ENCODE measurements at regions not wholly inside any gene's neighbourhood (a gene's known extent, or its start where the extent isn't known, plus 50 kb on each side); places are given as distances from the start of the nearest gene placed in this dataset.

- no peaks in the 10 kb centered on the region for H3K4me1 ChIP-seq (ENCODE audit: insufficient read depth, low read length)
- intact Hi-C loops (cut with micrococcal nuclease; ENCODE audit: unreplicated experiment), result no loop called here
- TF ChIP-seq ZSCAN22 (CRISPR knock-in tag; IDR thresholded peaks at IDR 0.05), result peak; percentile 88
- TF ChIP-seq EZH2 (conservative IDR thresholded peaks at IDR 0.05; ENCODE audit: low read depth, low read length), result no peak
- TF ChIP-seq ATF1 (CRISPR knock-in tag; IDR thresholded peaks at IDR 0.05), result no peak
- no peaks in the 10 kb centered on the region for H3K79me2 ChIP-seq (ENCODE audit: insufficient read depth, low read length)
- no peaks in the 10 kb centered on the region for H3K9me3 ChIP-seq (ENCODE audit: low read length)
- BruUV-seq (replicated peaks), result no TSS peak
- H4K20me1 ChIP-seq (ENCODE audit: insufficient read depth, low read length), result no peaks in the 10 kb centered on the region
- ChIA-PET POLR2A (no interaction called here), CTCF (ENCODE audit: low intra/inter-chr PET ratio, low total read pairs) (no interaction called here)
- DNase-seq (ENCODE audit: low spot score) (no peak), ATAC-seq (no peak; the same call in 1 of the 3 replicates), FAIRE-seq (no peak)
- no peak overlapping the region for H3K4me2 ChIP-seq (ENCODE audit: low read depth, low read length)
- H3K9ac ChIP-seq (ENCODE audit: insufficient read depth, low read depth, low read length), result no peak overlapping the region
- peaks cover 0 to 18% of the 10 kb centered on the region in 2 experiments; a peak in 2 of 5 replicates for H3K27me3 ChIP-seq (ENCODE audit: control insufficient read depth in 1 of 2, insufficient read depth in 2 of 2, low read length in 2 of 2)
- no peak overlapping the region for H3K4me3 ChIP-seq (replicated peaks in 1 of 3; ENCODE audit: insufficient read depth in 1 of 3, low read depth in 2 of 3, low read length in 3 of 3)
- no peak overlapping the region for H3K27ac ChIP-seq (ENCODE audit: extremely low read length, insufficient read depth, low read length)
- WGBS (ENCODE audit: low lambda C conversion rate), result 28% methylated on average over 9 of the region's 9 CpGs
- in situ Hi-C loops (cut with HindIII; ENCODE audit: extremely low pct_ligation_motif_present, low pct_unique_long_range_greater_than_20kb), result no loop called here
- no peak overlapping the region for H2AFZ ChIP-seq (ENCODE audit: low read length)
- no peaks in the 10 kb centered on the region for H3K36me3 ChIP-seq (replicated peaks in 1 of 2; ENCODE audit: control insufficient read depth in 1 of 2, insufficient read depth in 2 of 2, low read length in 2 of 2)
Observed at GRCh38 chrX:1894026-1894294, 279.1 kb downstream of the ASMT start.

GRCh38 chrX:1894740-1895139 is 279.9 kb downstream of the ASMT start:
- H4K20me1 ChIP-seq (ENCODE audit: insufficient read depth, low read length), result no peaks in the 10 kb centered on the region
- H3K79me2 ChIP-seq (ENCODE audit: insufficient read depth, low read length), result no peaks in the 10 kb centered on the region
- no peak overlapping the region for H3K4me3 ChIP-seq (replicated peaks in 1 of 3; ENCODE audit: insufficient read depth in 1 of 3, low read depth in 2 of 3, low read length in 3 of 3)
- intact Hi-C loops (cut with micrococcal nuclease; ENCODE audit: unreplicated experiment), result no loop called here
- no peaks in the 10 kb centered on the region for H3K9me3 ChIP-seq (ENCODE audit: low read length)
- 40% methylated on average over 17 of the region's 17 CpGs for WGBS (ENCODE audit: low lambda C conversion rate)
- H3K27ac ChIP-seq (ENCODE audit: extremely low read length, insufficient read depth, low read length), result no peak overlapping the region
- H3K36me3 ChIP-seq (replicated peaks in 1 of 2; ENCODE audit: control insufficient read depth in 1 of 2, insufficient read depth in 2 of 2, low read length in 2 of 2), result no peaks in the 10 kb centered on the region
- DNase-seq (ENCODE audit: low spot score), result no peak
- ChIA-PET POLR2A (no interaction called here), CTCF (ENCODE audit: low intra/inter-chr PET ratio, low total read pairs) (no interaction called here)
- BruUV-seq (replicated peaks), result no TSS peak
- in situ Hi-C loops (cut with HindIII; ENCODE audit: extremely low pct_ligation_motif_present, low pct_unique_long_range_greater_than_20kb), result no loop called here
- no peak overlapping the region for H3K4me2 ChIP-seq (ENCODE audit: low read depth, low read length)
- H3K27me3 ChIP-seq (ENCODE audit: control insufficient read depth in 1 of 2, insufficient read depth in 2 of 2, low read length in 2 of 2), result peaks cover 0 to 23% of the 10 kb centered on the region in 2 experiments; a peak in 2 of 5 replicates
- no peak for FAIRE-seq
- no peak overlapping the region for H3K9ac ChIP-seq (ENCODE audit: insufficient read depth, low read depth, low read length)
- ATAC-seq, result no peak
- no peaks in the 10 kb centered on the region for H3K4me1 ChIP-seq (ENCODE audit: insufficient read depth, low read length)
- H2AFZ ChIP-seq (ENCODE audit: low read length), result no peak overlapping the region
- TF ChIP-seq ZNF180 (CRISPR knock-in tag; IDR thresholded peaks at IDR 0.05; ENCODE audit: borderline replicate concordance, low read depth) (no peak), SP2 (CRISPR knock-in tag; IDR thresholded peaks at IDR 0.05) (no peak), MED8 (CRISPR knock-in tag; IDR thresholded peaks at IDR 0.05; ENCODE audit: insufficient replicate concordance) (no peak), PPARG (CRISPR knock-in tag; conservative IDR thresholded peaks at IDR 0.05) (no peak), NCOA2 (CRISPR knock-in tag; IDR thresholded peaks at IDR 0.05) (no peak), ZBTB2 (CRISPR knock-in tag; IDR thresholded peaks at IDR 0.05; ENCODE audit: low read depth) (no peak), TMF1 (CRISPR knock-in tag; IDR thresholded peaks at IDR 0.05; ENCODE audit: low read depth) (no peak), RXRB (CRISPR knock-in tag; IDR thresholded peaks at IDR 0.05; ENCODE audit: borderline replicate concordance) (no peak), ATM (IDR thresholded peaks at IDR 0.05; ENCODE audit: borderline replicate concordance) (no peak), ZSCAN9 (CRISPR knock-in tag; IDR thresholded peaks at IDR 0.05; ENCODE audit: borderline replicate concordance) (no peak), HOXA7 (CRISPR knock-in tag; IDR thresholded peaks at IDR 0.05) (no peak), NFKB2 (CRISPR knock-in tag; IDR thresholded peaks at IDR 0.05; ENCODE audit: borderline replicate concordance) (no peak), ELF4 (CRISPR knock-in tag; IDR thresholded peaks at IDR 0.05; ENCODE audit: borderline replicate concordance) (no peak), KDM1A (CRISPR knock-in tag; IDR thresholded peaks at IDR 0.05) (no peak), ZNF264 (CRISPR knock-in tag; IDR thresholded peaks at IDR 0.05) (no peak), ETS1 (CRISPR knock-in tag; IDR thresholded peaks at IDR 0.05) (no peak), ZNF784 (CRISPR knock-in tag; IDR thresholded peaks at IDR 0.05; ENCODE audit: borderline replicate concordance) (no peak)

Data from HepG2 (cell line).